Activated CD4-positive, alpha-beta T cell treated with anti-CD3 and anti-CD28 coated beads, Interleukin-2, amount 10 ng/mL, durations not matched to agents 7 days and 5 days (primary cell): ENCODE measurements at regions not wholly inside any gene's neighbourhood (a gene's known extent, or its start where the extent isn't known, plus 50 kb on each side); places are given as distances from the start of the nearest gene placed in this dataset.
"Not testable (repeated sequence)": the region's sequence is repeated elsewhere in the genome, so short reads cannot be mapped to it uniquely, and the experiment has no call there.

ENCODE experiments used
- CTCF ChIA-PET: fragments of 350-600 bp; sonication (Branson Sonifier 250); formaldehyde crosslinking; loops from one replicate; lab custom pipeline; 2021; ENCODE audit warnings: antibody characterized with exemption; lab: Charles Lee
- POLR2A ChIA-PET: fragments of 350-600 bp; sonication (Branson Sonifier 250); formaldehyde crosslinking; loops from one replicate; lab custom pipeline; 2021; ENCODE audit warnings: antibody characterized with exemption; lab: Charles Lee
- DNase-seq: peaks from one replicate; pipeline ENCODE4 v3.0.0-alpha.2; 2020
- H3K27ac Mint-ChIP-seq: one replicate; pipeline ENCODE4 v1.8.0; 2021; ENCODE audit warnings: mild to moderate bottlenecking, moderate library complexity, mixed read lengths
- H3K27me3 Mint-ChIP-seq: one replicate; pipeline ENCODE4 v1.8.0; 2021; ENCODE audit warnings: mixed read lengths
- H3K36me3 Mint-ChIP-seq: one replicate; pipeline ENCODE4 v1.8.0; 2021; ENCODE audit warnings: low read depth, mixed read lengths
- H3K4me1 Mint-ChIP-seq: one replicate; pipeline ENCODE4 v1.8.0; 2021; ENCODE audit warnings: mixed read lengths
- H3K4me3 Mint-ChIP-seq: one replicate; pipeline ENCODE4 v1.8.0; 2021; ENCODE audit warnings: mild to moderate bottlenecking, moderate library complexity, mixed read lengths
- H3K9me3 Mint-ChIP-seq: one replicate; pipeline ENCODE4 v1.8.0; 2021; ENCODE audit warnings: mixed read lengths

DNA sequence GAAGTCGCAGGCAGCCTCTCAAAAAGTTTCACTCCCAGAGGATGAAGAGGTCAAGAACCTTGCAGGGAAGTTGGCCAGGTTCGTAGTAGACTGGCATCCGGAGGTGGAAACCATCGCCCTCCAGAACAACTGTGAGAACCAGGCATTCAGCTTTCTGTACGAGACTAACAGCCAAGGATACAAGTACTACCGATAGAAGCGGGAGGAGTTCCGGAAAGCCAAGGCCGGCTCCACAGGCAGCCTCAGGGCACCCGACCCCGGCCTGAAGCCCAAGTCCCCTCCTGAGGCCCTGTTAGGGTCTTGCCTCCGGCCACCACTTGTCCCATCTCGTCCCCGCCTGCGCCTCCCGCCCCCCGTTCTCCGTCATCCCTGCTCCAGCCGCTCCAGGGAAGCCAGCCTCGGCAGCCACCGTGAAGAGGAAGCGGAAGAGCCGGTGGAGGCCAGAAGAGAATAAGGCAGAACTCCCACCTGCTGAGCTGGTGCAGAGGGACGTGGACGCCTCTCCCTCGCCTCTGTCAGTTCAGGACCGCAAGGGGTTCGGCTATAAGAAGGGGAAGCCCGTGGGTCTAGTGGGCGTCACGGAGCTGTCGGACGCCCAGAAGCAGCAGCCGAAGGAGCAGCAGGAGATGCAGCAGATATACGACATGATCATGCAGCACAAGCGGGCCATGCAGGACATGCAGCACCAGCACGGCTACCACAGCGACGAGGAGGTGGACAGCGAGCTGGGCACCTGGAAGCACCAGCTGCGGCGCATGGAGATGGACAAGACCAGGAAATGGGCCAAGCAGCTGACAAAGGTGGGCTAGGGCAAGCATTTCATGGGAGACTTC is 366.8 kb upstream of the ATXN7L3B start:
- Mint-ChIP-seq H3K9me3 (peaks cover 5% of the 10 kb centered on the region), H3K27ac (no peak overlapping the region), H3K4me3 (no peak overlapping the region), H3K27me3 (no peaks in the 10 kb centered on the region), H3K36me3 (no peaks in the 10 kb centered on the region), H3K4me1 (no peaks in the 10 kb centered on the region)
- ChIA-PET CTCF (no interaction called here), POLR2A (no interaction called here)
- DNase-seq: no peak

- Mint-ChIP-seq H3K27ac (no peak overlapping the region), H3K4me1 (no peaks in the 10 kb centered on the region), H3K4me3 (no peak overlapping the region), H3K27me3 (no peaks in the 10 kb centered on the region), H3K36me3 (no peaks in the 10 kb centered on the region), H3K9me3 (peaks cover 5% of the 10 kb centered on the region)
- CTCF ChIA-PET: no interaction called here
- POLR2A ChIA-PET: no interaction called here
- no peak for DNase-seq
Measured at GRCh38 chr12:74171478-74171909, 366.1 kb upstream of the ATXN7L3B start.

- H3K9me3 Mint-ChIP-seq, POLR2A ChIA-PET, H3K4me1 Mint-ChIP-seq: not testable (repeated sequence)
Measured at GRCh38 chr12:74174961-74175360, 362.7 kb upstream of the ATXN7L3B start.

GRCh38 chr12:74185360-74185759 is 352.3 kb upstream of the ATXN7L3B start:
- no peak overlapping the region for H3K4me3 Mint-ChIP-seq
- no peaks in the 10 kb centered on the region for H3K36me3 Mint-ChIP-seq
- no peaks in the 10 kb centered on the region for H3K9me3 Mint-ChIP-seq
- CTCF ChIA-PET: no interaction called here
- DNase-seq: no peak
- H3K27ac Mint-ChIP-seq: no peak overlapping the region
- POLR2A ChIA-PET: no interaction called here
- no peaks in the 10 kb centered on the region for H3K27me3 Mint-ChIP-seq
- no peaks in the 10 kb centered on the region for H3K4me1 Mint-ChIP-seq

More at GRCh38 chr12:74174961-74175360, 362.7 kb upstream of the ATXN7L3B start:
- H3K36me3 Mint-ChIP-seq, H3K4me3 Mint-ChIP-seq, CTCF ChIA-PET, H3K27ac Mint-ChIP-seq, H3K27me3 Mint-ChIP-seq, DNase-seq: not testable (repeated sequence)

GRCh38 chr12:74193191-74193590 is 344.4 kb upstream of the ATXN7L3B start:
- H3K4me1 Mint-ChIP-seq: no peaks in the 10 kb centered on the region
- H3K36me3 Mint-ChIP-seq: no peaks in the 10 kb centered on the region
- no peaks in the 10 kb centered on the region for H3K9me3 Mint-ChIP-seq
- no peaks in the 10 kb centered on the region for H3K27me3 Mint-ChIP-seq
- no peak overlapping the region for H3K4me3 Mint-ChIP-seq
- ChIA-PET POLR2A (no interaction called here), CTCF (no interaction called here)
- no peak for DNase-seq
- no peak overlapping the region for H3K27ac Mint-ChIP-seq

DNA sequence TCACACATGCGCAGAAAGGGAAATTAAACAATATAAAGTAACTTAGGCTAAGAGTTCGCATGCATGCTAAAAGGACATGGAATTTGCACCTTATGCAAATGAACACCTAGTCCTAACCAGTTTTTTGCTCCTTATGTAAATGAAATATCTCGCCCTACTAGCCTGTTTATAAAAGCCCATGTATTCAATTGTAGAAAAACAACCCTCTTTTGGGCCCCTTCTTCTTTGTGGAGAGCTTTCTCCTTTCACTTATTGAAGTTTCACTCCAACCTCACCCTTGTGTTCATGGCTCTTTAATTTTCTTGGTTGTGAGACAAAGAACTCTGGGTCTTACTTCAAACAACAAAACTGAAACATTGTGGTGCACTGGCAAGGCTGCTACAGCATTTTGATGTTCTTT is 333.4 kb upstream of the ATXN7L3B start:
- Mint-ChIP-seq H3K9me3 (peaks cover 6% of the 10 kb centered on the region), H3K27ac (no peak overlapping the region)

GRCh38 chr12:74227846-74228545 is 309.6 kb upstream of the ATXN7L3B start:
- ChIA-PET POLR2A (no interaction called here), CTCF (no interaction called here)
- Mint-ChIP-seq H3K4me3 (no peak overlapping the region), H3K27me3 (no peaks in the 10 kb centered on the region), H3K27ac (no peak overlapping the region), H3K9me3 (peaks cover 3% of the 10 kb centered on the region), H3K4me1 (no peaks in the 10 kb centered on the region), H3K36me3 (no peaks in the 10 kb centered on the region)
- no peak for DNase-seq

More for the DNA sequence above, 333.4 kb upstream of the ATXN7L3B start:
- CTCF ChIA-PET: no interaction called here
- no peaks in the 10 kb centered on the region for H3K27me3 Mint-ChIP-seq
- no peaks in the 10 kb centered on the region for H3K36me3 Mint-ChIP-seq
- POLR2A ChIA-PET: no interaction called here
- H3K4me1 Mint-ChIP-seq: no peaks in the 10 kb centered on the region
- no peak for DNase-seq
- no peak overlapping the region for H3K4me3 Mint-ChIP-seq

GRCh38 chr12:74229671-74230070 is 308.0 kb upstream of the ATXN7L3B start:
- POLR2A ChIA-PET: no interaction called here
- DNase-seq: no peak

GRCh38 chr12:74235342-74235741 is 302.3 kb upstream of the ATXN7L3B start:
- H3K4me3 Mint-ChIP-seq: no peak overlapping the region
- CTCF ChIA-PET: no interaction called here
- DNase-seq: no peak
- POLR2A ChIA-PET: interaction anchor here (0.6 kb wide), 1 partner anchor 51 kb away, joined by 3 read pairs; no protein-coding TSS in a partner anchor
- H3K9me3 Mint-ChIP-seq: peaks cover 10% of the 10 kb centered on the region
- H3K27me3 Mint-ChIP-seq: no peaks in the 10 kb centered on the region
- H3K4me1 Mint-ChIP-seq: no peaks in the 10 kb centered on the region
- H3K36me3 Mint-ChIP-seq: no peaks in the 10 kb centered on the region
- no peak overlapping the region for H3K27ac Mint-ChIP-seq

More at GRCh38 chr12:74229671-74230070, 308.0 kb upstream of the ATXN7L3B start:
- H3K36me3 Mint-ChIP-seq: no peaks in the 10 kb centered on the region
- no peak overlapping the region for H3K27ac Mint-ChIP-seq
- H3K4me1 Mint-ChIP-seq: no peaks in the 10 kb centered on the region
- CTCF ChIA-PET: no interaction called here
- no peak overlapping the region for H3K4me3 Mint-ChIP-seq
- peaks cover 3% of the 10 kb centered on the region for H3K9me3 Mint-ChIP-seq
- no peaks in the 10 kb centered on the region for H3K27me3 Mint-ChIP-seq

- CTCF ChIA-PET: no interaction called here
- Mint-ChIP-seq H3K9me3 (peaks cover 13% of the 10 kb centered on the region), H3K27ac (no peak overlapping the region), H3K4me1 (no peaks in the 10 kb centered on the region), H3K27me3 (no peaks in the 10 kb centered on the region), H3K36me3 (no peaks in the 10 kb centered on the region), H3K4me3 (no peak overlapping the region)
- DNase-seq: no peak
- POLR2A ChIA-PET: no interaction called here
Measured at GRCh38 chr12:74241341-74241740, 296.3 kb upstream of the ATXN7L3B start.

- Mint-ChIP-seq H3K36me3 (no peaks in the 10 kb centered on the region), H3K9me3 (peaks cover 13% of the 10 kb centered on the region), H3K4me3 (no peak overlapping the region), H3K27ac (no peak overlapping the region), H3K27me3 (no peaks in the 10 kb centered on the region), H3K4me1 (no peaks in the 10 kb centered on the region)
- CTCF ChIA-PET: interaction anchor here (0.7 kb wide), 1 partner anchor 55 kb away, joined by 4 read pairs; no protein-coding TSS in a partner anchor
- POLR2A ChIA-PET: no interaction called here
- no peak for DNase-seq
Measured at GRCh38 chr12:74242088-74242487, 295.5 kb upstream of the ATXN7L3B start.

- Mint-ChIP-seq H3K9me3 (peaks cover 7% of the 10 kb centered on the region), H3K27ac (no peak overlapping the region), H3K27me3 (no peaks in the 10 kb centered on the region), H3K4me1 (no peaks in the 10 kb centered on the region), H3K4me3 (no peak overlapping the region), H3K36me3 (no peaks in the 10 kb centered on the region)
- ChIA-PET CTCF (no interaction called here), POLR2A (no interaction called here)
- no peak for DNase-seq
Measured at GRCh38 chr12:74245458-74245857, 292.2 kb upstream of the ATXN7L3B start.

- DNase-seq: no peak
- Mint-ChIP-seq H3K27me3 (no peaks in the 10 kb centered on the region), H3K36me3 (no peaks in the 10 kb centered on the region), H3K27ac (no peak overlapping the region), H3K4me1 (no peaks in the 10 kb centered on the region), H3K9me3 (peaks cover 12% of the 10 kb centered on the region), H3K4me3 (no peak overlapping the region)
- POLR2A ChIA-PET: no interaction called here
- CTCF ChIA-PET: no interaction called here
Measured at GRCh38 chr12:74250891-74251290, 286.7 kb upstream of the ATXN7L3B start.
